Endothelial cell of umbilical vein (primary cell): ENCODE measurements at regions not wholly inside any gene's neighbourhood (a gene's known extent, or its start where the extent isn't known, plus 50 kb on each side); places are given as distances from the start of the nearest gene placed in this dataset.

Experiments
- BruUV-seq: library from RNA; stranded (reverse); fragments of 400-500 nt; replicated peaks from 2 replicates; lab custom pipeline; 2021; lab: Mats Ljungman, UMichigan
- CTCF ChIA-PET: fragments of 300-600, 350-600 bp; sonication (Branson Sonifier 250); formaldehyde crosslinking; loops from one replicate; lab custom pipeline; 2021; ENCODE audit warnings: antibody characterized with exemption, inconsistent platforms; lab: Charles Lee
- POLR2A ChIA-PET: fragments of 300-600, 350-600 bp; sonication (Branson Sonifier 250); formaldehyde crosslinking; loops from one replicate; lab custom pipeline; 2021; ENCODE audit warnings: antibody characterized with exemption, inconsistent platforms; lab: Charles Lee
- DNase-seq: peaks from one replicate; pipeline ENCODE4 v3.0.0-alpha.2; 2011; ENCODE audit warnings: low read depth, low spot score
- FAIRE-seq: peaks from 2 replicates; lab custom pipeline; 2011; peaks lifted over from hg19 to GRCh38; lab: Jason Lieb, UNC
- H2AFZ ChIP-seq: 2 replicates; pipeline ENCODE4 v1.6.0; 2012; ENCODE audit warnings: low read depth, low read length, control low read depth, inconsistent platforms
- H3K27ac ChIP-seq: 2 replicates; pipeline ENCODE4 v1.5.1; 2011; ENCODE audit warnings: low read depth, mild to moderate bottlenecking, control low read depth, low read length, moderate library complexity; ENCODE audit not compliant: insufficient read depth
- H3K27me3 ChIP-seq, 2 experiments: 2 replicates each; pipeline versions ENCODE4 v1.6.0 to v1.6.1; 2011; ENCODE audit warnings: low read length in 2 of 2, mixed read lengths in 1 of 2; ENCODE audit not compliant: control insufficient read depth in 2 of 2, insufficient read depth in 2 of 2
- H3K36me3 ChIP-seq, 2 experiments: 2 replicates in 1 of 2; 3 replicates in 1 of 2; pipeline ENCODE4 v1.5.1; 2011; ENCODE audit warnings: low read length in 2 of 2, mild to moderate bottlenecking in 1 of 2, moderate library complexity in 1 of 2; ENCODE audit not compliant: control insufficient read depth in 2 of 2, insufficient read depth in 2 of 2; ENCODE audit errors: extremely low read depth in 1 of 2
- H3K4me1 ChIP-seq: 3 replicates; pipeline ENCODE4 v1.5.1; 2011; ENCODE audit warnings: mild to moderate bottlenecking, low read length; ENCODE audit not compliant: control insufficient read depth, insufficient read depth; ENCODE audit errors: extremely low read depth
- H3K4me2 ChIP-seq: 2 replicates; pipeline ENCODE4 v1.6.1; 2011; ENCODE audit warnings: low read length, control low read depth, mixed read lengths; ENCODE audit not compliant: insufficient read depth
- H3K4me3 ChIP-seq, 3 experiments: fragments of 200-600 bp in 1 of 3; sonication (generic), shearing (Covaris generic) in 1 of 3; replicated peaks in 1 of 3; 2 replicates each; pipeline ENCODE4 v1.5.1; 2011 to 2016; ENCODE audit warnings: control low read depth in 3 of 3, low read length in 3 of 3, mild to moderate bottlenecking in 2 of 3, inconsistent platforms in 1 of 3, low read depth in 1 of 3, moderate library complexity in 1 of 3; ENCODE audit not compliant: insufficient read depth in 1 of 3
- H3K79me2 ChIP-seq: 2 replicates; pipeline ENCODE4 v1.6.0; 2012; ENCODE audit warnings: low read length, inconsistent platforms; ENCODE audit not compliant: control insufficient read depth, insufficient read depth
- H3K9ac ChIP-seq: replicated peaks from 2 replicates; pipeline ENCODE3; 2011; ENCODE audit warnings: low read length, control low read depth; ENCODE audit not compliant: insufficient read depth; ENCODE audit errors: extremely low read depth
- H3K9me1 ChIP-seq: replicated peaks from 3 replicates; pipeline ENCODE4 v1.6.0; 2011; ENCODE audit warnings: mild to moderate bottlenecking, low read length; ENCODE audit not compliant: control insufficient read depth, insufficient read depth; ENCODE audit errors: extremely low read depth
- H3K9me3 ChIP-seq: replicated peaks from 2 replicates; pipeline ENCODE4 v1.5.1; 2012; ENCODE audit warnings: low read length, inconsistent platforms; ENCODE audit not compliant: control insufficient read depth, insufficient read depth
- H4K20me1 ChIP-seq: replicated peaks from 2 replicates; pipeline ENCODE3; 2011; ENCODE audit warnings: mild to moderate bottlenecking, low read length; ENCODE audit not compliant: control insufficient read depth, insufficient read depth; ENCODE audit errors: extremely low read depth
- EZH2 ChIP-seq: IDR thresholded peaks from 2 replicates; pipeline ENCODE4 v1.6.1; 2012; ENCODE audit warnings: borderline replicate concordance, low read depth, mild to moderate bottlenecking, moderate library complexity, low read length, inconsistent platforms; ENCODE audit not compliant: severe bottlenecking
- FOS ChIP-seq: IDR thresholded peaks from 2 replicates; pipeline ENCODE4 v1.6.1; 2011; ENCODE audit warnings: mild to moderate bottlenecking, low read length, moderate library complexity, borderline replicate concordance; ENCODE audit not compliant: insufficient read depth
- GATA2 ChIP-seq: IDR thresholded peaks from 2 replicates; pipeline ENCODE4 v1.7.0; 2011; ENCODE audit warnings: low read depth, mild to moderate bottlenecking, moderate library complexity, mixed read lengths, low read length; ENCODE audit not compliant: insufficient read length, insufficient read depth
- JUN ChIP-seq: IDR thresholded peaks from 2 replicates; pipeline ENCODE4 v1.6.1; 2011; ENCODE audit warnings: borderline replicate concordance, low read depth; ENCODE audit not compliant: insufficient read length, insufficient read depth
- MAX ChIP-seq: IDR thresholded peaks from 2 replicates; pipeline ENCODE4 v1.6.1; 2011; ENCODE audit not compliant: insufficient read depth, insufficient read length
- MYC ChIP-seq: IDR thresholded peaks from one replicate; pipeline ENCODE4 v1.6.1; 2011; ENCODE audit warnings: mild to moderate bottlenecking, low read depth, low read length
- POLR2A ChIP-seq: IDR thresholded peaks from 2 replicates; pipeline ENCODE4 v1.6.1; 2012; ENCODE audit warnings: low read depth, mild to moderate bottlenecking, control low read depth, low read length
- POLR2AphosphoS5 ChIP-seq: IDR thresholded peaks from 2 replicates; pipeline ENCODE4 v1.6.1; 2012; ENCODE audit warnings: low read depth, mild to moderate bottlenecking, control low read depth, low read length, moderate library complexity; ENCODE audit not compliant: insufficient read depth
- dilution Hi-C: fragments of 300-500 bp; cut with MboI; formaldehyde crosslinking; loops from one replicate; pipeline ENCODE4 v1.15.0; 2019; ENCODE audit warnings: low sequenced_read_pairs; ENCODE audit not compliant: extremely low pct_ligation_motif_present
- intact Hi-C: fragments of 100-400 bp; cut with micrococcal nuclease; formaldehyde crosslinking; loops from one replicate; pipeline ENCODE4 v1.10.0; 2022
- TF ChIP-seq, protein P1 (sequence below), 2 donors: IDR thresholded peaks; 1 replicate in 1 of 2; 2 replicates in 1 of 2; pipeline ENCODE4 v1.5.1; 2011; ENCODE audit warnings: low read length in 2 of 2, mild to moderate bottlenecking in 2 of 2, moderate library complexity in 2 of 2, control low read depth in 1 of 2, inconsistent platforms in 1 of 2, low read depth in 1 of 2; ENCODE audit not compliant: insufficient read depth in 1 of 2; ENCODE audit errors: extremely low read depth in 1 of 2

- FAIRE-seq (no peak), DNase-seq (no peak)
- no peak overlapping the region for H3K9ac ChIP-seq
- H3K27ac ChIP-seq: no peak overlapping the region
- ChIA-PET CTCF (no interaction called here), POLR2A (no interaction called here)
- H3K4me2 ChIP-seq: no peak overlapping the region
- H3K36me3 ChIP-seq: no peaks in the 10 kb centered on the region
- dilution Hi-C loops (no loop called here), intact Hi-C loops (no loop called here)
- H3K9me3 ChIP-seq: no peaks in the 10 kb centered on the region
- no peaks in the 10 kb centered on the region for H3K4me1 ChIP-seq
- H3K4me3 ChIP-seq: no peak overlapping the region
- H3K27me3 ChIP-seq: peaks cover 2 to 3% of the 10 kb centered on the region in 2 experiments
- no peaks in the 10 kb centered on the region for H3K9me1 ChIP-seq
- no peak overlapping the region for H2AFZ ChIP-seq
- BruUV-seq: no TSS peak
- H3K79me2 ChIP-seq: no peaks in the 10 kb centered on the region
- TF ChIP-seq POLR2A: no peak
- TF ChIP-seq JUN: no peak
- TF ChIP-seq, protein P1, sequence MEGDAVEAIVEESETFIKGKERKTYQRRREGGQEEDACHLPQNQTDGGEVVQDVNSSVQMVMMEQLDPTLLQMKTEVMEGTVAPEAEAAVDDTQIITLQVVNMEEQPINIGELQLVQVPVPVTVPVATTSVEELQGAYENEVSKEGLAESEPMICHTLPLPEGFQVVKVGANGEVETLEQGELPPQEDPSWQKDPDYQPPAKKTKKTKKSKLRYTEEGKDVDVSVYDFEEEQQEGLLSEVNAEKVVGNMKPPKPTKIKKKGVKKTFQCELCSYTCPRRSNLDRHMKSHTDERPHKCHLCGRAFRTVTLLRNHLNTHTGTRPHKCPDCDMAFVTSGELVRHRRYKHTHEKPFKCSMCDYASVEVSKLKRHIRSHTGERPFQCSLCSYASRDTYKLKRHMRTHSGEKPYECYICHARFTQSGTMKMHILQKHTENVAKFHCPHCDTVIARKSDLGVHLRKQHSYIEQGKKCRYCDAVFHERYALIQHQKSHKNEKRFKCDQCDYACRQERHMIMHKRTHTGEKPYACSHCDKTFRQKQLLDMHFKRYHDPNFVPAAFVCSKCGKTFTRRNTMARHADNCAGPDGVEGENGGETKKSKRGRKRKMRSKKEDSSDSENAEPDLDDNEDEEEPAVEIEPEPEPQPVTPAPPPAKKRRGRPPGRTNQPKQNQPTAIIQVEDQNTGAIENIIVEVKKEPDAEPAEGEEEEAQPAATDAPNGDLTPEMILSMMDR (IDR thresholded peaks at IDR 0.05; ENCODE audit: extremely low read depth in 1 of 2, insufficient read depth in 1 of 2, low read depth in 1 of 2, low read length in 2 of 2): no peak
- TF ChIP-seq MYC: no peak
- TF ChIP-seq EZH2: no peak
- no peak for TF ChIP-seq GATA2
- no peak for TF ChIP-seq FOS
- no peak for TF ChIP-seq MAX
- no peak for TF ChIP-seq POLR2AphosphoS5
- H4K20me1 ChIP-seq: no peaks in the 10 kb centered on the region
These were observed 220.3 kb upstream of the LINGO1 start for GRCh38 chr15:77853008-77853328.
